ENCODE measurements at regions not wholly inside any gene's neighbourhood (a gene's known extent, or its start where the extent isn't known, plus 50 kb on each side); places are given as distances from the start of the nearest gene placed in this dataset.

GRCh38 chr10:94125856-94126255, 132.1 kb downstream of the PLCE1 start (continued):
- TF ChIP-seq POLR2AphosphoS5 (IDR thresholded peaks at IDR 0.05; ENCODE audit: low read depth, low read length) (no peak), SMC3 (IDR thresholded peaks at IDR 0.05; ENCODE audit: low read depth, low read length) (no peak), GABPA (IDR thresholded peaks at IDR 0.05; ENCODE audit: low read depth) (no peak), FOXM1 (IDR thresholded peaks at IDR 0.05; ENCODE audit: low read depth) (no peak)

GRCh38 chr10:94129393-94130130, 135.8 kb downstream of the PLCE1 start:
- Histone ChIP-seq H3K9me3 (no peaks in the 10 kb centered on the region), H3K9me2 (no peaks in the 10 kb centered on the region), H3K79me2 (ENCODE audit: insufficient read depth) (no peaks in the 10 kb centered on the region), H3K27ac (ENCODE audit: low read depth in 2 of 2, low read length in 1 of 2) (no peak overlapping the region), H3K4me3 (ENCODE audit: low read depth in 2 of 2, low read length in 1 of 2) (no peak overlapping the region), H4K20me1 (ENCODE audit: insufficient read depth) (no peaks in the 10 kb centered on the region), H3K4me1 (ENCODE audit: control insufficient read depth in 1 of 2, insufficient read depth in 2 of 2, low read depth in 1 of 2, low read length in 1 of 2) (peaks cover 12 to 13% of the 10 kb centered on the region in 2 experiments; a peak in 3 of 4 replicates), H3K36me3 (replicated peaks in 1 of 2; ENCODE audit: control insufficient read depth in 1 of 2, insufficient read depth in 2 of 2, low read length in 1 of 2) (no peaks in the 10 kb centered on the region), H3K4me2 (no peak overlapping the region), H3F3A (replicated peaks; ENCODE audit: insufficient read depth) (peaks cover 6% of the 10 kb centered on the region), H2AFZ (ENCODE audit: low read depth) (no peak overlapping the region), H3K9ac (no peak overlapping the region), H3K27me3 (ENCODE audit: insufficient read depth) (no peaks in the 10 kb centered on the region)
- ChIA-PET CTCF (no interaction called here), POLR2A (no interaction called here)
- TF ChIP-seq, protein P1, sequence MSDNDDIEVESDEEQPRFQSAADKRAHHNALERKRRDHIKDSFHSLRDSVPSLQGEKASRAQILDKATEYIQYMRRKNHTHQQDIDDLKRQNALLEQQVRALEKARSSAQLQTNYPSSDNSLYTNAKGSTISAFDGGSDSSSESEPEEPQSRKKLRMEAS (IDR thresholded peaks at IDR 0.05; ENCODE audit: low read depth) = peak; percentile 71
- TF ChIP-seq TCF12 (IDR thresholded peaks at IDR 0.05) (peak; percentile 51; the same call in 1 of the 2 replicates), JUND (IDR thresholded peaks at IDR 0.05) (peak; percentile 45), YY1 (IDR thresholded peaks at IDR 0.05; ENCODE audit: low read depth) (no peak), SIN3A (IDR thresholded peaks at IDR 0.05; ENCODE audit: borderline replicate concordance, low read depth, low read length) (no peak), NFIC (IDR thresholded peaks at IDR 0.05; ENCODE audit: borderline replicate concordance) (peak; percentile 38; the same call in 1 of the 2 replicates), TEAD4 (IDR thresholded peaks at IDR 0.05; ENCODE audit: borderline replicate concordance, insufficient read depth) (peak; percentile 13; the same call in 1 of the 2 replicates), FOSL2 (IDR thresholded peaks at IDR 0.05; ENCODE audit: borderline replicate concordance, low read depth) (peak; percentile 82)
- no peak for DNase-seq
- 58% methylated on average over 2 of the region's 2 CpGs for WGBS (ENCODE audit: low lambda C conversion rate)

DNA sequence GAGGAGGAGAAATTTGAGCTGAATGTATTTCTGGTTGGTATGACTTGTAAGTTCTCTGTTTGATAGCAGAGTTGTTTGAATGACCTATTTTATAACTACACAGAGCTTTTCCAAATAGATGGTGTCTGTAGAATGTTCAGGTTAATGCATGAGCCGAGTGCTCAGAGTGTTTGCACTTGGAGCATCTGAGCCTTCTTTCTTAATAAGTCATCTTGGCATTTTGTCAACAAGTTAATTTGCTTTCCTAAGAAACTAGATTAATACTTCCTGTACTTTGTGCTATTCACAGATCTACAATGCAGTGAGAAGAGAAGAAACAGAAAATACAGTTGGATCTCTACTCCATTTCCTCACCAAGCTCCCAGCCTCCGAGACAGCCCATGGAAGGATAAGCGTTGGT, 138.2 kb downstream of the PLCE1 start:
- TF ChIP-seq NFIC (IDR thresholded peaks at IDR 0.05; ENCODE audit: borderline replicate concordance) (peak; percentile 44; the same call in 1 of the 2 replicates), GABPA (IDR thresholded peaks at IDR 0.05; ENCODE audit: low read depth) (no peak), TCF12 (IDR thresholded peaks at IDR 0.05) (peak; percentile 32; the same call in 1 of the 2 replicates)
- TF ChIP-seq, protein P2, sequence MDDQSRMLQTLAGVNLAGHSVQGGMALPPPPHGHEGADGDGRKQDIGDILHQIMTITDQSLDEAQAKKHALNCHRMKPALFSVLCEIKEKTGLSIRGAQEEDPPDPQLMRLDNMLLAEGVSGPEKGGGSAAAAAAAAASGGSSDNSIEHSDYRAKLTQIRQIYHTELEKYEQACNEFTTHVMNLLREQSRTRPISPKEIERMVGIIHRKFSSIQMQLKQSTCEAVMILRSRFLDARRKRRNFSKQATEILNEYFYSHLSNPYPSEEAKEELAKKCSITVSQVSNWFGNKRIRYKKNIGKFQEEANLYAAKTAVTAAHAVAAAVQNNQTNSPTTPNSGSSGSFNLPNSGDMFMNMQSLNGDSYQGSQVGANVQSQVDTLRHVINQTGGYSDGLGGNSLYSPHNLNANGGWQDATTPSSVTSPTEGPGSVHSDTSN (IDR thresholded peaks at IDR 0.05) = peak; percentile 24; the same call in 1 of the 2 replicates
- Histone ChIP-seq H3F3A (replicated peaks; ENCODE audit: insufficient read depth) (no peaks in the 10 kb centered on the region), H3K36me3 (replicated peaks in 1 of 2; ENCODE audit: control insufficient read depth in 1 of 2, insufficient read depth in 2 of 2, low read length in 1 of 2) (no peaks in the 10 kb centered on the region), H3K79me2 (ENCODE audit: insufficient read depth) (no peaks in the 10 kb centered on the region), H3K9me3 (no peaks in the 10 kb centered on the region), H4K20me1 (ENCODE audit: insufficient read depth) (no peaks in the 10 kb centered on the region), H3K4me1 (ENCODE audit: control insufficient read depth in 1 of 2, insufficient read depth in 2 of 2, low read depth in 1 of 2, low read length in 1 of 2) (peaks cover 12 to 13% of the 10 kb centered on the region in 2 experiments; a peak in 3 of 4 replicates), H3K4me3 (ENCODE audit: low read depth in 2 of 2, low read length in 1 of 2) (no peak overlapping the region), H3K27me3 (ENCODE audit: insufficient read depth) (no peaks in the 10 kb centered on the region), H3K9ac (no peak overlapping the region), H3K27ac (ENCODE audit: low read depth in 2 of 2, low read length in 1 of 2) (peak overlapping the region; percentile 15 to 67; a peak in 2 of 4 replicates), H2AFZ (ENCODE audit: low read depth) (no peak overlapping the region), H3K9me2 (no peaks in the 10 kb centered on the region), H3K4me2 (no peak overlapping the region)
- WGBS (ENCODE audit: low lambda C conversion rate) = 66% methylated on average over 3 of the region's 3 CpGs
- POLR2A ChIA-PET = no interaction called here
- CTCF ChIA-PET = no interaction called here
- no peak for DNase-seq
